K562 (cell line): ENCODE measurements at regions not wholly inside any gene's neighbourhood (a gene's known extent, or its start where the extent isn't known, plus 50 kb on each side); places are given as distances from the start of the nearest gene placed in this dataset.

Experiments used
- ADNP ChIP-seq: fragments of 200-800 bp; sonication (Bioruptor generic); IDR thresholded peaks from 2 replicates; pipeline ENCODE4 v1.6.1; 2016; ENCODE audit warnings: missing genetic modification characterization, missing compliant biosample characterization
- CHD2 ChIP-seq: IDR thresholded peaks from 2 replicates; pipeline ENCODE4 v1.6.1; 2011; ENCODE audit warnings: low read depth, low read length
- CHD4 ChIP-seq: fragments of 200-600 bp; sonication (generic); IDR thresholded peaks from 3 replicates; pipeline ENCODE4 v1.6.1; 2012; ENCODE audit warnings: low read depth, mild to moderate bottlenecking, mixed read lengths, low read length, inconsistent platforms; ENCODE audit not compliant: insufficient read depth, insufficient replicate concordance, poor library complexity, severe bottlenecking
- CSDE1 ChIP-seq, 2 experiments: fragments of 450-650 bp; IDR thresholded peaks; 2 replicates each; pipeline ENCODE4 v1.6.1; 2016; ENCODE audit warnings: mild to moderate bottlenecking in 1 of 2
- KLF13 ChIP-seq: fragments of 450-650 bp; IDR thresholded peaks from 2 replicates; pipeline ENCODE4 v1.6.1; 2016; ENCODE audit warnings: missing genetic modification characterization, low read depth, mild to moderate bottlenecking, missing compliant biosample characterization, moderate library complexity, borderline replicate concordance
- MTA3 ChIP-seq: fragments of 450-650 bp; formaldehyde crosslinking; IDR thresholded peaks from 2 replicates; pipeline ENCODE4 v1.6.1; 2017; ENCODE audit warnings: mild to moderate bottlenecking, borderline replicate concordance
- STAT5B ChIP-seq: fragments of 250-450 bp; sonication (Bioruptor Pico); IDR thresholded peaks from 2 replicates; pipeline ENCODE4 v1.8.0; 2021; ENCODE audit warnings: mild to moderate bottlenecking, inconsistent platforms
- TAF1 ChIP-seq: IDR thresholded peaks from 2 replicates; pipeline ENCODE4 v1.6.1; 2011; ENCODE audit warnings: mild to moderate bottlenecking, low read length, moderate library complexity; ENCODE audit not compliant: insufficient read depth, control insufficient read depth, severe bottlenecking; ENCODE audit errors: extremely low read depth
- TRIM24 ChIP-seq, 2 experiments: fragments of 450-650 bp; IDR thresholded peaks; 2 replicates each; pipeline ENCODE4 v1.6.1; 2016
- VEZF1 ChIP-seq: fragments of 200-800 bp; sonication (Bioruptor generic); IDR thresholded peaks from 2 replicates; pipeline ENCODE4 v1.6.1; 2017; ENCODE audit warnings: missing genetic modification characterization, missing compliant biosample characterization
- XRCC5 ChIP-seq: fragments of 200-400 bp; formaldehyde crosslinking; IDR thresholded peaks from 2 replicates; pipeline ENCODE4 v1.6.1; 2017; ENCODE audit warnings: low read depth, mild to moderate bottlenecking, low read length
- ZNF316 ChIP-seq: fragments of 450-650 bp; IDR thresholded peaks from 2 replicates; pipeline ENCODE4 v1.6.1; 2016
- ZNF41 ChIP-seq: fragments of 250-450 bp; sonication (Bioruptor Pico); conservative IDR thresholded peaks from 2 replicates; pipeline ENCODE4 v1.4.0; 2020; ENCODE audit warnings: mild to moderate bottlenecking
- TF ChIP-seq, protein P1 (sequence below), 3 experiments: fragments of 200-800 bp in 1 of 3; sonication (Bioruptor generic) in 1 of 3; sonication (generic) in 1 of 3; formaldehyde crosslinking in 1 of 3; IDR thresholded peaks; 2 replicates each; pipeline versions ENCODE4 v1.6.1 to v1.8.0; 2016 to 2022; ENCODE audit warnings: mild to moderate bottlenecking in 2 of 3, missing compliant biosample characterization in 2 of 3, missing genetic modification characterization in 2 of 3, missing genetic modification reagents in 1 of 3
- TF ChIP-seq, protein P2 (sequence below): fragments of 450-650 bp; IDR thresholded peaks from 2 replicates; pipeline ENCODE4 v1.6.1; 2016; ENCODE audit warnings: low read depth

- TF ChIP-seq ADNP (tag) (peak; percentile 87), ZNF41 (CRISPR knock-in tag) (no peak), VEZF1 (CRISPR knock-in tag) (no peak; the same call in 1 of the 2 replicates), CHD4 (no peak), TRIM24 (IDR thresholded peaks at IDR 0.05) (peak in 1 of 2 experiments; percentile 68; a peak in 1 of 4 replicates), STAT5B (no peak), XRCC5 (peak; percentile 44; the same call in 1 of the 2 replicates), MTA3 (peak; percentile 47; the same call in 1 of the 2 replicates), ZNF316 (peak; percentile 23; the same call in 1 of the 2 replicates), CHD2 (peak; percentile 40; the same call in 1 of the 2 replicates), KLF13 (tag) (peak; percentile 62; the same call in 1 of the 2 replicates), TAF1 (no peak), CSDE1 (IDR thresholded peaks at IDR 0.05) (peak in 1 of 2 experiments; percentile 82; a peak in 2 of 4 replicates)
- TF ChIP-seq, protein P1, sequence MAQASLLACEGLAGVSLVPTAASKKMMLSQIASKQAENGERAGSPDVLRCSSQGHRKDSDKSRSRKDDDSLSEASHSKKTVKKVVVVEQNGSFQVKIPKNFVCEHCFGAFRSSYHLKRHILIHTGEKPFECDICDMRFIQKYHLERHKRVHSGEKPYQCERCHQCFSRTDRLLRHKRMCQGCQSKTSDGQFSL (CRISPR knock-in tag; IDR thresholded peaks at IDR 0.05), result no peak
- TF ChIP-seq, protein P1 (tag; IDR thresholded peaks at IDR 0.05), result no peak
- TF ChIP-seq, protein P2, sequence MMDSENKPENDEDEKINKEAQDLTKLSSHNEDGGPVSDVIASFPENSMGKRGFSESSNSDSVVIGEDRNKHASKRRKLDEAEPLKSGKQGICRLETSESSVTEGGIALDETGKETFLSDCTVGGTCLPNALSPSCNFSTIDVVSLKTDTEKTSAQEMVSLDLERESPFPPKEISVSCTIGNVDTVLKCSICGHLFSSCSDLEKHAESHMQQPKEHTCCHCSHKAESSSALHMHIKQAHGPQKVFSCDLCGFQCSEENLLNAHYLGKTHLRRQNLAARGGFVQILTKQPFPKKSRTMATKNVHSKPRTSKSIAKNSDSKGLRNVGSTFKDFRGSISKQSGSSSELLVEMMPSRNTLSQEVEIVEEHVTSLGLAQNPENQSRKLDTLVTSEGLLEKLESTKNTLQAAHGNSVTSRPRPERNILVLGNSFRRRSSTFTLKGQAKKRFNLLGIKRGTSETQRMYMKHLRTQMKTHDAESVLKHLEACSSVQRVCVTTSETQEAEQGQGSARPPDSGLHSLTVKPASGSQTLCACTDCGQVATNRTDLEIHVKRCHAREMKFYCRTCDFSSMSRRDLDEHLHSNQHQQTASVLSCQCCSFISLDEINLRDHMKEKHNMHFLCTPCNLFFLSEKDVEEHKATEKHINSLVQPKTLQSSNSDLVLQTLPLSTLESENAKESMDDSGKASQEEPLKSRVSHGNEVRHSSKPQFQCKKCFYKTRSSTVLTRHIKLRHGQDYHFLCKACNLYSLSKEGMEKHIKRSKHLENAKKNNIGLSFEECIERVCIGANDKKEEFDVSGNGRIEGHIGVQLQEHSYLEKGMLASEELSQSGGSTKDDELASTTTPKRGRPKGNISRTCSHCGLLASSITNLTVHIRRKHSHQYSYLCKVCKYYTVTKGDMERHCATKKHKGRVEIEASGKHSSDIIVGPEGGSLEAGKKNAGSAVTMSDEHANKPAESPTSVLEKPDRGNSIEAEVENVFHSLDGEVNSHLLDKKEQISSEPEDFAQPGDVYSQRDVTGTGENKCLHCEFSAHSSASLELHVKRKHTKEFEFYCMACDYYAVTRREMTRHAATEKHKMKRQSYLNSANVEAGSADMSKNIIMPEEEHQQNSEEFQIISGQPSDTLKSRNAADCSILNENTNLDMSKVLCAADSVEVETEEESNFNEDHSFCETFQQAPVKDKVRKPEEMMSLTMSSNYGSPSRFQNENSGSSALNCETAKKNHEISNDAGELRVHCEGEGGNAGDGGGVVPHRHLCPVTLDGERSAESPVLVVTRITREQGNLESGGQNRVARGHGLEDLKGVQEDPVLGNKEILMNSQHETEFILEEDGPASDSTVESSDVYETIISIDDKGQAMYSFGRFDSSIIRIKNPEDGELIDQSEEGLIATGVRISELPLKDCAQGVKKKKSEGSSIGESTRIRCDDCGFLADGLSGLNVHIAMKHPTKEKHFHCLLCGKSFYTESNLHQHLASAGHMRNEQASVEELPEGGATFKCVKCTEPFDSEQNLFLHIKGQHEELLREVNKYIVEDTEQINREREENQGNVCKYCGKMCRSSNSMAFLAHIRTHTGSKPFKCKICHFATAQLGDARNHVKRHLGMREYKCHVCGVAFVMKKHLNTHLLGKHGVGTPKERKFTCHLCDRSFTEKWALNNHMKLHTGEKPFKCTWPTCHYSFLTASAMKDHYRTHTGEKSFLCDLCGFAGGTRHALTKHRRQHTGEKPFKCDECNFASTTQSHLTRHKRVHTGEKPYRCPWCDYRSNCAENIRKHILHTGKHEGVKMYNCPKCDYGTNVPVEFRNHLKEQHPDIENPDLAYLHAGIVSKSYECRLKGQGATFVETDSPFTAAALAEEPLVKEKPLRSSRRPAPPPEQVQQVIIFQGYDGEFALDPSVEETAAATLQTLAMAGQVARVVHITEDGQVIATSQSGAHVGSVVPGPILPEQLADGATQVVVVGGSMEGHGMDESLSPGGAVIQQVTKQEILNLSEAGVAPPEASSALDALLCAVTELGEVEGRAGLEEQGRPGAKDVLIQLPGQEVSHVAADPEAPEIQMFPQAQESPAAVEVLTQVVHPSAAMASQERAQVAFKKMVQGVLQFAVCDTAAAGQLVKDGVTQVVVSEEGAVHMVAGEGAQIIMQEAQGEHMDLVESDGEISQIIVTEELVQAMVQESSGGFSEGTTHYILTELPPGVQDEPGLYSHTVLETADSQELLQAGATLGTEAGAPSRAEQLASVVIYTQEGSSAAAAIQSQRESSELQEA, result peak; percentile 75
Observed at GRCh38 chr6:27791182-27791943, 120.8 kb downstream of the OR2B2 start (continued).
